ENCODE measurements at regions not wholly inside any gene's neighbourhood (a gene's known extent, or its start where the extent isn't known, plus 50 kb on each side); places are given as distances from the start of the nearest gene placed in this dataset.

DNA sequence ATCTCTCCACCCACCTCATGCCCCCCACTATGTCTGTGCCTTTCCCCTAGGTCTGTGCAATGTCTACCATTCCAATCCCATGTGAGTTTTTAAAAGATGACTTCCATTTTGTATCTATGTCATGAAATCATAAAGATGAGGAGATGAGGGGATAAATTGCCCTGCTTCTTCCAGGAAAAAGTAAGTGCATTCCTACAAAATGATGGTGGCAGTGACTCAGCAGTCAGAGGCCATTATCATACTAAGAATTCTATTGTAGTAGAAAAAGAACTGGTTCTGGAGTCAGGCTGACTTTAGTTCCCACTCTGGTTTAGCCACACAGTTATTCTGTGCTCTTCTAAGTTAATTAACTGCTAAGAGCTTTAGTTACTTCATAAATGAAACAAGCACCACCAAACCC, 89.6 kb upstream of the API5 start:
- TF ChIP-seq TCF7L2 (IDR thresholded peaks at IDR 0.05; ENCODE audit: low read depth, low read length) (no peak), SIN3A (IDR thresholded peaks at IDR 0.05; ENCODE audit: borderline replicate concordance, insufficient read depth, low read depth, low read length) (no peak), POLR2AphosphoS5 (IDR thresholded peaks at IDR 0.05; ENCODE audit: low read depth, low read length) (no peak)
- TF ChIP-seq, protein P1, sequence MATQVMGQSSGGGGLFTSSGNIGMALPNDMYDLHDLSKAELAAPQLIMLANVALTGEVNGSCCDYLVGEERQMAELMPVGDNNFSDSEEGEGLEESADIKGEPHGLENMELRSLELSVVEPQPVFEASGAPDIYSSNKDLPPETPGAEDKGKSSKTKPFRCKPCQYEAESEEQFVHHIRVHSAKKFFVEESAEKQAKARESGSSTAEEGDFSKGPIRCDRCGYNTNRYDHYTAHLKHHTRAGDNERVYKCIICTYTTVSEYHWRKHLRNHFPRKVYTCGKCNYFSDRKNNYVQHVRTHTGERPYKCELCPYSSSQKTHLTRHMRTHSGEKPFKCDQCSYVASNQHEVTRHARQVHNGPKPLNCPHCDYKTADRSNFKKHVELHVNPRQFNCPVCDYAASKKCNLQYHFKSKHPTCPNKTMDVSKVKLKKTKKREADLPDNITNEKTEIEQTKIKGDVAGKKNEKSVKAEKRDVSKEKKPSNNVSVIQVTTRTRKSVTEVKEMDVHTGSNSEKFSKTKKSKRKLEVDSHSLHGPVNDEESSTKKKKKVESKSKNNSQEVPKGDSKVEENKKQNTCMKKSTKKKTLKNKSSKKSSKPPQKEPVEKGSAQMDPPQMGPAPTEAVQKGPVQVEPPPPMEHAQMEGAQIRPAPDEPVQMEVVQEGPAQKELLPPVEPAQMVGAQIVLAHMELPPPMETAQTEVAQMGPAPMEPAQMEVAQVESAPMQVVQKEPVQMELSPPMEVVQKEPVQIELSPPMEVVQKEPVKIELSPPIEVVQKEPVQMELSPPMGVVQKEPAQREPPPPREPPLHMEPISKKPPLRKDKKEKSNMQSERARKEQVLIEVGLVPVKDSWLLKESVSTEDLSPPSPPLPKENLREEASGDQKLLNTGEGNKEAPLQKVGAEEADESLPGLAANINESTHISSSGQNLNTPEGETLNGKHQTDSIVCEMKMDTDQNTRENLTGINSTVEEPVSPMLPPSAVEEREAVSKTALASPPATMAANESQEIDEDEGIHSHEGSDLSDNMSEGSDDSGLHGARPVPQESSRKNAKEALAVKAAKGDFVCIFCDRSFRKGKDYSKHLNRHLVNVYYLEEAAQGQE (IDR thresholded peaks at IDR 0.05; ENCODE audit: insufficient read depth in 1 of 2, low read depth in 2 of 2, low read length in 1 of 2) = no peak
- TF ChIP-seq, protein P2, sequence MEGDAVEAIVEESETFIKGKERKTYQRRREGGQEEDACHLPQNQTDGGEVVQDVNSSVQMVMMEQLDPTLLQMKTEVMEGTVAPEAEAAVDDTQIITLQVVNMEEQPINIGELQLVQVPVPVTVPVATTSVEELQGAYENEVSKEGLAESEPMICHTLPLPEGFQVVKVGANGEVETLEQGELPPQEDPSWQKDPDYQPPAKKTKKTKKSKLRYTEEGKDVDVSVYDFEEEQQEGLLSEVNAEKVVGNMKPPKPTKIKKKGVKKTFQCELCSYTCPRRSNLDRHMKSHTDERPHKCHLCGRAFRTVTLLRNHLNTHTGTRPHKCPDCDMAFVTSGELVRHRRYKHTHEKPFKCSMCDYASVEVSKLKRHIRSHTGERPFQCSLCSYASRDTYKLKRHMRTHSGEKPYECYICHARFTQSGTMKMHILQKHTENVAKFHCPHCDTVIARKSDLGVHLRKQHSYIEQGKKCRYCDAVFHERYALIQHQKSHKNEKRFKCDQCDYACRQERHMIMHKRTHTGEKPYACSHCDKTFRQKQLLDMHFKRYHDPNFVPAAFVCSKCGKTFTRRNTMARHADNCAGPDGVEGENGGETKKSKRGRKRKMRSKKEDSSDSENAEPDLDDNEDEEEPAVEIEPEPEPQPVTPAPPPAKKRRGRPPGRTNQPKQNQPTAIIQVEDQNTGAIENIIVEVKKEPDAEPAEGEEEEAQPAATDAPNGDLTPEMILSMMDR (IDR thresholded peaks at IDR 0.05) = no peak
- no TSS peak for BruUV-seq (replicated peaks)
- Histone ChIP-seq H3K4me1 (ENCODE audit: control insufficient read depth, insufficient read depth, low read length) (no peaks in the 10 kb centered on the region), H3K9me3 (ENCODE audit: control insufficient read depth, insufficient read depth, low read depth, low read length) (no peaks in the 10 kb centered on the region), H3K4me3 (ENCODE audit: low read depth in 2 of 2, low read length in 2 of 2) (no peak overlapping the region), H3K27me3 (ENCODE audit: control insufficient read depth, insufficient read depth, low read length) (no peaks in the 10 kb centered on the region), H3K36me3 (ENCODE audit: control insufficient read depth, insufficient read depth, low read length) (no peaks in the 10 kb centered on the region), H3K27ac (ENCODE audit: low read length) (no peak overlapping the region)
- DNase-seq (ENCODE audit: low read depth, low spot score) (no peak), ATAC-seq (no peak)
- ChIA-PET CTCF (no interaction called here), POLR2A (no interaction called here)
- in situ Hi-C loops (cut with HindIII; ENCODE audit: low pct_unique_long_range_greater_than_20kb, low sequenced_read_pairs) = no loop called here
- intact Hi-C loops (cut with micrococcal nuclease; ENCODE audit: unreplicated experiment) = no loop called here

DNA sequence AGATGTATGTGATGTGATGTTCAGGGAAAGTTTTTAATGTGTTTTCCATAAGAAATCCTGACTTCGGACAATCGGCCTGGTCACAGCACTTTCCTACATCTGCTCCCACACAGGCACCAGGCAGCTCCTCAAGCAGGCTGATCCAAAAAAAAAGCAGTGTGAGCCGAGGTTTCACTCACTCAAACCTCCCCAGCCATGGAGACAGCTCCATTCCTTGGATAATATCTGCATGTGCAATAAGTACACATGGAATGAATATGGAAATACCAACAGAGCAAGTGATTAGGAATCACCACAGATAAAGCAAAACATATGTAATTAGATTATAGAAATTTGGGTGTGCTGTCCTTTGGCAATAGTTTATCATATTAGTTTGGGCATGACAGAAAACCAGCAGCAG, 88.8 kb upstream of the API5 start:
- BruUV-seq (replicated peaks) = no TSS peak
- Histone ChIP-seq H3K9me3 (ENCODE audit: control insufficient read depth, insufficient read depth, low read depth, low read length) (no peaks in the 10 kb centered on the region), H3K27ac (ENCODE audit: low read length) (no peak overlapping the region), H3K36me3 (ENCODE audit: control insufficient read depth, insufficient read depth, low read length) (no peaks in the 10 kb centered on the region), H3K4me1 (ENCODE audit: control insufficient read depth, insufficient read depth, low read length) (no peaks in the 10 kb centered on the region), H3K27me3 (ENCODE audit: control insufficient read depth, insufficient read depth, low read length) (no peaks in the 10 kb centered on the region), H3K4me3 (ENCODE audit: low read depth in 2 of 2, low read length in 2 of 2) (no peak overlapping the region)
- ChIA-PET CTCF (no interaction called here), POLR2A (no interaction called here)
- in situ Hi-C loops (cut with HindIII; ENCODE audit: low pct_unique_long_range_greater_than_20kb, low sequenced_read_pairs) = no loop called here
- intact Hi-C loops (cut with micrococcal nuclease; ENCODE audit: unreplicated experiment) = no loop called here
- TF ChIP-seq TCF7L2 (IDR thresholded peaks at IDR 0.05; ENCODE audit: low read depth, low read length) = no peak
- TF ChIP-seq, protein P2 (IDR thresholded peaks at IDR 0.05) = no peak
- TF ChIP-seq, protein P1 (IDR thresholded peaks at IDR 0.05; ENCODE audit: insufficient read depth in 1 of 2, low read depth in 2 of 2, low read length in 1 of 2) = no peak
- no peak for TF ChIP-seq SIN3A (IDR thresholded peaks at IDR 0.05; ENCODE audit: borderline replicate concordance, insufficient read depth, low read depth, low read length)
- no peak for TF ChIP-seq POLR2AphosphoS5 (IDR thresholded peaks at IDR 0.05; ENCODE audit: low read depth, low read length)
- no peak for DNase-seq (ENCODE audit: low read depth, low spot score)
- ATAC-seq = no peak

Data from Panc1 (cell line).